Stimulated activated CD8-positive, alpha-beta memory T cell treated with anti-CD3 and anti-CD28 coated beads, Interleukin-7, amount 100 ng/mL, for 4 hours (primary cell): ENCODE measurements at regions not wholly inside any gene's neighbourhood (a gene's known extent, or its start where the extent isn't known, plus 50 kb on each side); places are given as distances from the start of the nearest gene placed in this dataset.
"Not testable (repeated sequence)": the region's sequence is repeated elsewhere in the genome, so short reads cannot be mapped to it uniquely, and the experiment has no call there.

ENCODE experiments used
- DNase-seq, 2 donors: peaks; one replicate each; pipeline ENCODE4 v3.0.0-alpha.2; 2020; ENCODE audit warnings: low read depth in 2 of 2

- DNase-seq: no peak
These were observed 247.9 kb downstream of the ZPLD1 start for GRCh38 chr3:102682741-102683140.

- DNase-seq: no peak
These were observed 252.0 kb downstream of the ZPLD1 start for GRCh38 chr3:102686792-102687191.

- DNase-seq: no peak
These were observed 253.2 kb downstream of the ZPLD1 start for GRCh38 chr3:102687851-102688555.

- DNase-seq: no peak
These were observed 253.7 kb downstream of the ZPLD1 start for GRCh38 chr3:102688556-102688930.

- DNase-seq: no peak
These were observed 256.7 kb downstream of the ZPLD1 start for GRCh38 chr3:102691507-102691906.

- no peak for DNase-seq
These were observed 264.4 kb downstream of the ZPLD1 start for GRCh38 chr3:102699104-102699818.

GRCh38 chr3:102699819-102700140, 265.0 kb downstream of the ZPLD1 start:
- DNase-seq: no peak

- no peak for DNase-seq
These were observed 278.1 kb downstream of the ZPLD1 start for GRCh38 chr3:102712896-102713295.

GRCh38 chr3:102714567-102714966, 279.8 kb downstream of the ZPLD1 start:
- DNase-seq: no peak

GRCh38 chr3:102715030-102715697, 280.3 kb downstream of the ZPLD1 start:
- DNase-seq: no peak

GRCh38 chr3:102718651-102719050, 283.8 kb downstream of the ZPLD1 start:
- no peak for DNase-seq

- DNase-seq: no peak
These were observed 287.5 kb downstream of the ZPLD1 start for GRCh38 chr3:102722317-102722716.

- no peak for DNase-seq
These were observed 292.5 kb downstream of the ZPLD1 start for GRCh38 chr3:102727340-102727739.

GRCh38 chr3:102732581-102732980, 297.8 kb downstream of the ZPLD1 start:
- not testable (repeated sequence) for DNase-seq

GRCh38 chr3:102733791-102734563, 299.2 kb downstream of the ZPLD1 start:
- no peak for DNase-seq

- no peak for DNase-seq
These were observed 300.5 kb downstream of the ZPLD1 start for GRCh38 chr3:102735311-102735710.

GRCh38 chr3:102736288-102736974, 301.6 kb downstream of the ZPLD1 start:
- no peak for DNase-seq

- DNase-seq: no peak
These were observed 302.1 kb downstream of the ZPLD1 start for GRCh38 chr3:102736975-102737304.

GRCh38 chr3:102737353-102737752, 302.5 kb downstream of the ZPLD1 start:
- DNase-seq: no peak

- no peak for DNase-seq
These were observed 306.3 kb downstream of the ZPLD1 start for GRCh38 chr3:102741105-102741504.

GRCh38 chr3:102741694-102742093, 306.9 kb downstream of the ZPLD1 start:
- no peak for DNase-seq

GRCh38 chr3:102745881-102746280, 311.1 kb downstream of the ZPLD1 start:
- no peak for DNase-seq
